ENCODE measurements at regions not wholly inside any gene's neighbourhood (a gene's known extent, or its start where the extent isn't known, plus 50 kb on each side); places are given as distances from the start of the nearest gene placed in this dataset.

GRCh38 chr1:188599313-188599712, 1770.6 kb downstream of the PLA2G4A start:
- DNase-seq (ENCODE audit: low spot score) (peak; percentile 61), ATAC-seq (no peak)
- H3K9me2 ChIP-seq (ENCODE audit: insufficient read depth), result no peaks in the 10 kb centered on the region
- no peaks in the 10 kb centered on the region for H3K36me3 ChIP-seq (ENCODE audit: insufficient read depth)
- no peaks in the 10 kb centered on the region for H3K79me2 ChIP-seq (replicated peaks; ENCODE audit: insufficient read depth)
- H3K4me2 ChIP-seq, result no peak overlapping the region
- no peak overlapping the region for H3K4me3 Mint-ChIP-seq
- TF ChIP-seq STAT1 (IDR thresholded peaks at IDR 0.05; ENCODE audit: unreplicated experiment), result no peak
- no peak for TF ChIP-seq EZH2phosphoT487 (IDR thresholded peaks at IDR 0.05; ENCODE audit: unreplicated experiment)
- no peak for TF ChIP-seq ETS1 (IDR thresholded peaks at IDR 0.05)
- TF ChIP-seq POLR2AphosphoS5 (IDR thresholded peaks at IDR 0.05; ENCODE audit: low read depth), result no peak
- no peak for TF ChIP-seq ZNF331 (CRISPR knock-in tag; IDR thresholded peaks at IDR 0.05; ENCODE audit: low read depth)
- TF ChIP-seq CTCF (conservative IDR thresholded peaks at IDR 0.05; ENCODE audit: low read depth in 2 of 2), result peak; percentile 32 to 38
- TF ChIP-seq ZNF462 (CRISPR knock-in tag; IDR thresholded peaks at IDR 0.05), result no peak
- no peak for TF ChIP-seq ZNF114 (CRISPR knock-in tag; IDR thresholded peaks at IDR 0.05)
- no peaks in the 10 kb centered on the region for H3K27me3 ChIP-seq (ENCODE audit: insufficient read depth)
- H3K4me1 ChIP-seq (ENCODE audit: insufficient read depth), result no peaks in the 10 kb centered on the region
- no peak overlapping the region for H3K4me3 ChIP-seq
- no peaks in the 10 kb centered on the region for H3K36me3 Mint-ChIP-seq (ENCODE audit: low read depth)
- no peaks in the 10 kb centered on the region for H4K20me1 ChIP-seq (replicated peaks; ENCODE audit: insufficient read depth)
- H3K27me3 Mint-ChIP-seq (ENCODE audit: insufficient read depth, low read depth, poor library complexity), result peaks cover 1% of the 10 kb centered on the region
- no peaks in the 10 kb centered on the region for H3F3A ChIP-seq (replicated peaks; ENCODE audit: low read depth)
- no peak overlapping the region for H3K27ac ChIP-seq (ENCODE audit: low read depth)
- peaks cover 4% of the 10 kb centered on the region; the same call in 1 of the 3 replicates for H3K4me1 Mint-ChIP-seq
- 0 out of 2 replicates have a peak overlapping the region, but pooled peaks have one; percentile 4 for H2AFZ ChIP-seq
- no peak overlapping the region for H3K27ac Mint-ChIP-seq
- no peaks in the 10 kb centered on the region for H3K9me3 Mint-ChIP-seq

All from GM23338 (cell line).